LoVo (cell line): ENCODE measurements at regions not wholly inside any gene's neighbourhood (a gene's known extent, or its start where the extent isn't known, plus 50 kb on each side); places are given as distances from the start of the nearest gene placed in this dataset.
A peak's percentile ranks its signal among the peaks of the same experiment; 100 is the strongest.

ENCODE experiments used
- DNase-seq: peaks from one replicate; pipeline ENCODE4 v3.0.0-alpha.2; 2016; ENCODE audit warnings: low spot score

DNA sequence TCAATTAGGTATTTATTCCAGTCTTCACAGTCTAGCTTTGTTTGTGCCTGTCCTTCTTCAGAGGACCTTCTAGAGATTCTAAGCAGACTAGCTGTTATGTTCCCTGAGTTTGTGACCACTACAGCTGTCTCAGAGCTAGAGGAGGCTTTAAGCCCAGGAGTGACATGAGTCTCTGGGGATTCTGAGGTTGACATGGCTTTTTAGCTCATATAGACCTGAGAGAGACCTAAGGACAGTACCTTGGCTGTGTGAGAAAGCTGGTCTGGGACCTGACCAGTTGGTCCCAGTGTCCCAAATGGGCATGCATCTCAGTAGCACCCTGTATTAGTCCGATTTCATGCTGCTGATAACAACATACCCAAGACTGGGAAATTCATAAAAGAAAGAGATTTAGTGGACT lies 330.2 kb downstream of the DIPK2A start:
- no peak for DNase-seq

DNA sequence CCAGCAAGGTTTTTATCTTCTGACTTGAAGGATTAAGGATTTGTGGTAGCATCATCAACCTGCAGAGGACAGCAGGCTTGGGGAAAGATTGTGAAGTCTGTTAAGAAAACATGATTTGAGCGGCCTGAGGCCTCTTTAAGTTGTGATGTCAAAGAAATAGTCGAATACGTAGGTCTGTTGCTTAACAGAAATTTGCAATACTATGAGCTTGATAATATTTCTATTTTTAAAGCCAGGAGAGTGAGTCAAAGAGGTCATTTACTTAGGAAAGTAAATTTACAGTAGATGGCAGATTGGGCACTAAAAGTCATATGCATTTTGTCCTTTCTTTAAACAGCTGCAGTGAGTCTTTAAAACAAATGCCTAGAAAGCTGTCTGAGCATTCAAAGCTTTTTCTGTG lies 336.3 kb downstream of the DIPK2A start:
- no peak for DNase-seq

DNA sequence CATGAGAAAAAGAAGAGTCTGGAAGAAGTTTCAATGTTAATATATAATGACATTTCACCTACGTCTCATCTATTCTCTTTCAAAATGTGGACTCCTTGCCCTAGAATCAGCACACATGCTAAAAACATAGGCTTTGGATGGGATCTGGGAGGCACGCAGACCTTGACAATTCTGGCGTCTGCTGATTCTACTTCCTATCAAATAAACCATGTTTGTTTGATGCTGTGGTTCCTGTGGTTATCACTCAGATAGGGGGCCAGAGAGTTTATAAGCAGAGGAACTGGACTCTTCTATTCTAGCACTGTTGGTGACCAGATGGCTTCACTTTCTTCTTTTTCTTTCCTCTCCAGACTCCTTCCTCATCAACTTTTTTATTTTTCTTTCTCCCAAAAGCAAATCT lies 336.8 kb downstream of the DIPK2A start:
- DNase-seq, result no peak

DNA sequence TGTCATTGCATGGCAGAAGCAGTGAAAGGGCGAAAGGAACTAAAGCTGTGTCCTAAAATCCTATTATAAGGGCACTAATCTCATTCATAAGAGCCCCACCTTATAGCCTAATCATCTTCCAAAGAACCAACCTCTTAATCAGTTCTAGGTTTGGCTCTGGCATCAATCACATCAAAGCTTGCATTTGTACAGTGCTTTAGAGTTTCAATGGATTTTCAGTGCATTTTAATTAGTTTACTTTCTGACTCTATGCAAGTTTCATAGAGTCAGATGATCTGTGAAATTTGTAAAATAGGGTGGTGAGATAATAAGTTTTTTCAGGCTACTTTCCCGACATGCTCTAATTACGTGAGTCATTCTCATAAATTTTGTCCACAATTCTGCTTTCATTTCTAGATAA lies 341.1 kb downstream of the DIPK2A start:
- peak; percentile 8 for DNase-seq

DNA sequence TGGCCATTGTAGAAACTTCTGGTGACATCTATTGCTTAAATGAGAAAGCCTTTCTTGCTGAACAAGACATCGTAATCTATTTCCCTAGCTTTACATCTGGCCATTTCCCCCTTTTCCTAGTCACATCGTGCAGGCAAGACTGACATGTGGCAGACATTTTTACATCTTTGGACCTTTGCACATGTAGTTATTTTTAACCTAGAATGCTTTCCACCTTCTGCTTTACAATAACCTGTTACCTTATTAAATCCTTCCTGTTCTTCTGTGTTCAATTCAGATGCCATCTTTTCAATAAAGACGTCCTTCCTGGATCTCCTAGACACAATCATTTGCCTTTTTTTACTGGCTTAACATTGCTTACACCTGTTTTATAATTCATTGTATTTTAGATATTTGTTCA lies 343.3 kb downstream of the DIPK2A start:
- no peak for DNase-seq

DNA sequence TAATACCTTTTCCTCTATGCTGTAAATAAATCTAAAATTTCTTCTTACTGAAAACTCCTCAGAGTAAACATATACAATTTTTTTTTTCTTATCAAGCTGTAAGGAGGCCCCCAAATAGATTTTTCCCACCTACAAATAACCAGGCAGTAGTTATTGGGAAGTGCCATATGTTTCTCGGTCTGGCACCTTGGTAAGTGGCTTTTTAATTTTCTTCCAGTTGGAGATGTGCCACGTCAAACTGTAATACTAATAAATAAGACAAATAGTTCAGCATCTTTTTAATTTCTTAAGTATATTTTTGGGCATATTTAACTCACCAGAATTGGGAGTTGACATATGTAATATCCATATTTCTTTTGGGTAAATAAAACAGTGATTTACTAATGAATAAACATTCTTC lies 346.3 kb downstream of the DIPK2A start:
- no peak for DNase-seq

DNA sequence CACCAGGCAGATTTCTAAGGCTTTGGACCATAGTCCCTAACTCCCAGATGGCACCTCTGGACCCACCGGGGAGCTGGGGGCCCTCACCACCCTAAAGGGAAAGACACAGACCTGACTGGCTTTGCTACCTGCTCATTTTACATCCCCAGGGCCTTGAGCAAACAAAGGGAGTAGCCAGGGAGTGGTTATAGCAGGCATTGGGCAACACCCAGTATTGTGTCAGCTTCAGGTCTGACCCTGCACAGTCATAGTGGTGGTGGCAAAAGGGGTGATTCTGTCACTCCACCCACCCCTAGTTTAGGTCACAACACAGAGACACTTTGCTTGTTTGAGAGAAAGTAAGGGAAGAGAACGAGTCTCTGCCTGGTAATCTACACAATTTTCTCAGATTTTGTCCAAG lies 352.5 kb downstream of the DIPK2A start:
- DNase-seq, result peak; percentile 5

DNA sequence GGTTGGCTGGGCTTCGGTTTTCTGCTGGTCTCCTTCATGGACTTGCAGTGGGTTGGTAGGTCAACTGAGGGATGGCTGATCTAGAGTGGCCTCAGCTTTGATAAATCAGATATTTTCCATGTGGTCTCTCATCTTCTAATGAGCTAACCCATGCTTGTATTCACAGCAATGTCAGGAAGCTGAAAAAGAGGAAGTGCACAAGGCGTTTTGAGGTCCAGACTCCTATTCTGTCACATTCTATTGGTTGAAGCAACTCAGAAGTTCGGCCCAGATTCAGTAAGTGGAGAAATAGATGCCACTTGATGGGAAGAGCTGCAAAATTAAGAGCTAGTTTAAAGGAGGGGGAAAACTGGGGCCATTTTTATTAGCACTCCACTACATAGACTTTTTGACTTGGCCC lies 361.2 kb downstream of the DIPK2A start:
- DNase-seq, result no peak

DNA sequence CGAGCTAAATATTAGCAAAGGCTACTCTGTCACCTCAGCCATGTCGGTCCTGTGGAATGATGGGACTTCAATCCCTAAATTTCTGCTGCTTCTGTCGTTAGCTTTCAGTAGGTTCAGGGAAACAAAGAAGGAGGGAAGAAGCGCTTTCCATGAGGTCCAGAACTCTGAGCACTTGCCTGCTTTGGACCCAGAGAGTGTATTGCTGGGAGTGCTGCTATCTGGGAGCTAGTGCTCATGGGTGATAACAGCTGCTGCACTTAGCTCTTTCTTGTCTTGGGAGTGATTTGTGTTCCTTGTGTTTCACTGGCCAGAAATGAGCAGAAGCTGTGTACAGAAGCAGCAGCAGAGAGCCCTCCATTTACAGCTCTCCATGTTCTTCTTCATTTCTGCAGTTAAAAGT lies 369.8 kb downstream of the DIPK2A start:
- no peak for DNase-seq

DNA sequence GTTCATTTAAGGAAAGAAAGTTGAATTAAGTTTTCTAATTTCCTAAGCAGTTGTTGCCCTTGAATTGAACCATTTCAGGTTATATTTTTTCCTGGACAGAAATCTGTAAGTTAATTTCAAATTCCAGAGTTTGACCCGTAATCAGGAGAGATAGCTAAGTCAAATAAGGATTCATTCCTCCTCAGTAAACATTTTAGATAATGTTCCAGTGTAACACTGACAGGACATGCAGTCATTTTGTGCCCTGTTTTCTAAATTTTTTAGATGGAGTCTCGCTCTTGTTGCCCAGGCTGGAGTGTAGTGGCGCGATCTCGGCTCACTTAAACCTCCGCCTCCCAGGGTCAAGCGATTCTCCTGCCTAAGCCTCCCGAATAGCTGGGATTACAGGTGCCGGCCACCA lies 371.7 kb downstream of the DIPK2A start:
- DNase-seq, result no peak

DNA sequence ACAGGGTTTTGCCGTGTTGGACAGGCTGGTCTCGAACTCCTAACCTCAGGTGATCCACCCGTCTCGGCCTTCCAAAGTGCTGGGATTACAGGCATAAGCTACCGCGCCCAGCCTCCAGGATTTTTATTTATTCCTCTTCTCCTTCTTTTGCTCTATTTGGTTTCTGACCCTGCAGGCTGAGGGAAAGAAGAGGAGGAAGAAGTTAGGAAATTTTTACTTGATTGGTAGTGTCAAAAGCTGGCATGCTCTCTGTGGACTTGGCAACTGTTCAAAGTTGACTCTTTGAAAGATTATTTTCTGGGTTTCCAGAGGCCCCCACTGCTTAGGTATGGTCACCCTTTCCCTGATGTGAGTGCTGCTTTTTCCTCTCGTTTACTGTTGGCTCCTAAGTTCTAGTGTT lies 372.2 kb downstream of the DIPK2A start:
- DNase-seq, result no peak

DNA sequence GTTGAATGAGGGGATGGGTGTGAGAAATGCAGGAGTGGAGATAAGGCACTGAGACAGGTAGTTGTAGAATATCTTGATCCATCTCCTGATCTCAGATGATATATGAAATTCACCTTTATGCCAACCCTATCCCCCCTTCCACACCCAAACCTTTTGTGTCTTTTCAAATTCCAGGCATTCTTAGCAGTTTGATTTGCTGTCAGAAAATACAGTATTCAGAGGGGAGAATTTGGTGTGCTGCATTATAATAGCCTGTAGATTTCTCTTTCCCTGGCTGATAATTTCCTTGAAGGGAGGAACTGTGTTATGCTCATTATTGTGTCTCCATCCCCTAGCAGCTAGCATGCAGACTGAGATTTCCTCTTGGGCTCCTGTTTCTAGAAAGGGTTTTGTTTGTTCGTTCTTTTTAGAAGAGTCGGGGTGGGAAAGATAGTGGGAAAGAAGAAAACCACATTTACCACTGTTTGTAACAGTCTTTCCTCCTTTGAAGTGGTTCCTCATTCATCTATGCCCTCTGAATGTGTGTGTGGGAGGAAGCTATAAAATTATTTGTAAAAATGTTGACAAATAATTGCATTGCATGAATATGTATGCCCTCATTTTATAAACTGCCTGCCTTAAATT lies 373.4 kb downstream of the DIPK2A start:
- DNase-seq, result no peak

DNA sequence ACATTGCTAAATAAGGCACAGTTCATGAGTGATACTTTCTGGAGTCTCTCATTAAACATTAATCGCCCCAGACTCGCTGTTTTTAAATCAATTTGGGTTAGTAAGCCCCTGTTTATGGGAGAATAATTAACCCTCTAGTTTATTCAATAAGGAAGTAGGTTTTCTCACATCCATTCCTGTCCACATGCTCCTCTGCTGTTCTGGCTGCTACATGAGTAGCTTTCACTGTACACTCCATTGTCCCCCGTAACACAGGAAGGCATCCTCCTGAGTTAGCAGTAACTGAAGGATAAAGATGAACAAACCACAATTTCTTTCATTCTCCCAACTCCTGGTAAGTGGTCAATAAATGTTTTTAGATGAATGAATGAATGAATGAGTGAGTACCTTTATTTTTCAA lies 378.5 kb downstream of the DIPK2A start:
- DNase-seq, result no peak

DNA sequence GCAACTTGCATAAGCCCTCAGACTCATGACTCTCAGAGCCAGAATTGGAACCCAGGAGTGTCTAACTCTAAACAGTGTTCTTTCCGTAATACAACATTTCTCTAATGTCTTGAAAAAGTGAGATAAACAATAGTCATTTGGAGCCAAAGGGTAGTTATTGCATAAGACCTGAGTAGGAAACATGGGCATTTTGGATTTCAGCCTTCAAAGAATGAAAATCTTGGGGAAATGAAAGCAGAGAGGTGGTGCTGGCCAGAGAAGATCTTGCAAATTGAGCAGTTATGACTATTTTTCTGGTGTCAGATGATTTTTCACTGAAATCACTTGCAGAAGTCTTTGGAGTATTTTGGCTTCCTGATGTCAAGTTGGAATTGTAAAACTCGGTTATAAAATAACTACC lies 379.4 kb downstream of the DIPK2A start:
- DNase-seq, result no peak

DNA sequence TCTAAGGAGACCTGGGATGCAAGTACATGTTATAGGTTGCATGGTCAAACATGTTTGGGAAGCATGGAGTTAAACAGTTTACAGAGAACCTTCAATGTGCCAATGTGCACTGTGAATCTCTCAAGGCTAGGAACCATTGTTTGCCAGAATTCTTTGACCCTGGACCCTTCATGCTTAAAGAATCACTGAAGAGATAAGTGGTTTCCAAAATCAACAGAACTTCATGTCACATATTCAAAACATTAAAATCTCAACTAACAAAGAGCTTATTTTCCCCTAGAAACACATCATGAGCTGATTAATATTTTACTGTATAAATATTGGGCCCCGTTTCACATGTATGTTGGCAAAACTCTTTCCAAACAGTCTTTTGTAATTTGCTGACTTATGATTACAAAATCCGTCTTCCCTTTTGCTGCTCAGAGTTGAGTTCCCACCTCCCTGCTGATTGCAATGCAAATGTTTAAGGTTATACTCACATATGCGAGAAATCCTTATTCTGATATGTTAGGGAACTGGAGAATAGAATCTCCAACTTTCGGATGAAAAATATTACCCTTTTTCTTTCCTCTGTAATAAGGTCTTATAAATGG lies 380.2 kb downstream of the DIPK2A start:
- DNase-seq, result no peak

DNA sequence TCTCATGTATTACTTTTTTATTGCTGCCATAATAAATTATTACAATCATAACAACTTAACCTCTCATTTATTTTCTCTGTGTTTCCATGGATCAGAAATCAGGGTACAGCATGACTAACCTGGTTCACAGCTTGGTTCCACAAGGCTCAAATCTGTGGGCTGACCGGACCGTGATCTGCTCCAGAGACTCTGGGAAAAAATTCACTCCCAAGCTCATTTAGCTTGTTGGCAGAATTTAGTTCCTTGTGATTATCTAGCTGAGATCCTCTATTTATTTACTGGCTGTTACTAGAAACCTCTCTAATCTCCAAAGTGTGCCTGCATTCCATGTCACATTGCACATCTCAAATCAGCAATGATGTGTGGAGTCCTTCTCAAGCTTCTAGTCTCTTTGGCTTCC lies 386.6 kb downstream of the DIPK2A start:
- DNase-seq, result no peak

DNA sequence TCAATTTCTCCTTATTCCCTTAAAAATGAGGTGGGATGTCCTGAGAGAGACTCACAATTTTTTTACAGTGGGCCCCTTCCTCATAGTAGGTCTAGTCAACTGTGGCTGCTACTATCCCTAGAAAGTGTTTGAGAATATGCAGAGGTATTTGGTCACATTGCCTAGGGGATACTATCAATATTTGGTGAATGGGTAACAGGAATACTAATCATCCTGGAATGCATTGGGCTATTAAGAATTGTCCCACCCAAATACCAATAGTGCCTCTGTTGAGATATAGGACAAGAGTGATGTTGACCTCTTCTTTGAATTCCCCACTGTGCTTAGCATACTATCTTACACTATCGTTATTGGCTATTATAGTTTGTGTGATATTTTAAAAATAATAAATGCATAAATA lies 389.4 kb downstream of the DIPK2A start:
- DNase-seq, result no peak

DNA sequence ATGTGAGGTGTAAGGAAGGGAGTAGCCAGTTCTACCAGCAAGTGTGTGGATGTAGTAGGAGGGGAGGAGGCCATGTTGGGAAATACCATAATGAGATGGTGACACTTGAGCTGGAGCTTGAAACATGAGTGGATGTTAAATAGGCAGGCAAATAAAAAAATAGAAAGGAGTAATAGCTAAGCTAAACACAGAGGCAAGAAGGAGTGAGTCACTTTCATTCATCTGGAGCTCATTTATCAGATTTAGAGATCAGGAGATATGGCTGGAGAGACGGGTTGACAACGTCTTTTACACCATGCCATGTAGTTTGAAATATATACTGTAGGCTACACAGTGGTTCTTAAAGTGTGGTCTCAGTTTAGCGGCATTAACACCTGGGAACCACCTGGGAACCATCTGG lies 390.5 kb downstream of the DIPK2A start:
- DNase-seq, result no peak

DNA sequence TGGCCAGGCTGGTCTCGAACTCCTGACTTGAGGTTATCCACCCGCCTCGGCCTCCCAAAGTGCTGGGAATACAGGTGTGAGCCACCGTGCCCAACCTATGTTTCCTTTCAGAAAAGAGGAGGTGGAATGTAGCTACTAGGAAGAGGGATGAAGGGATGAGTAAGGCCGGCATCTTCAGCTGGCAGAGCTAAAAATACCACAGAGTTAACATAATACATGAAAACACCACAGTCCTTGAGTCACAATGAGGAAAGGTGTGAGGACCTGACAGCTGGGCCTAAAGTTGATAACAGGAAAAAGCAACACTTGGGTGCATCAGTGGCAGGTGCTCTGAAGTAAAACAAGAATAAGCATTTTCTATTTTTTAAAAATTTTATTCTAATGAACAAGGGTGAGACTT lies 392.2 kb downstream of the DIPK2A start:
- DNase-seq, result no peak

DNA sequence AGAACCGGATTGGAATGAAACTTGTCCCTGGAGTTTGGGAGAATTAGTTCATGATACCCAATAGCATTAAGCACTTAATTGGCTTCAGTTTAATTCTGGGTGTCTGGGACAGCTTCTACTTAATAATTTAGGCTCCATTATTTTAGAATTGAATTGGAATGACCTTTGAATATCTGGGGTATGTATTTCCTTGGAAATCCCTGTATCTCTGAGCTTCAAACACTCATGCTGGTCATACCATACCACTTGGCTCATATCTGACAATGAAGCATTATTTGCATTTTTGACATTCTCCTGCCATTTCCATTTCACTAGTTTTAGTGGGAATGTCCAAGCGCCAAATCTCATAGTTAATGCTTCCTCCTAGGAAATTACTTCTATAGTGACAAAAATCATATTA lies 393.1 kb downstream of the DIPK2A start:
- DNase-seq, result no peak

DNA sequence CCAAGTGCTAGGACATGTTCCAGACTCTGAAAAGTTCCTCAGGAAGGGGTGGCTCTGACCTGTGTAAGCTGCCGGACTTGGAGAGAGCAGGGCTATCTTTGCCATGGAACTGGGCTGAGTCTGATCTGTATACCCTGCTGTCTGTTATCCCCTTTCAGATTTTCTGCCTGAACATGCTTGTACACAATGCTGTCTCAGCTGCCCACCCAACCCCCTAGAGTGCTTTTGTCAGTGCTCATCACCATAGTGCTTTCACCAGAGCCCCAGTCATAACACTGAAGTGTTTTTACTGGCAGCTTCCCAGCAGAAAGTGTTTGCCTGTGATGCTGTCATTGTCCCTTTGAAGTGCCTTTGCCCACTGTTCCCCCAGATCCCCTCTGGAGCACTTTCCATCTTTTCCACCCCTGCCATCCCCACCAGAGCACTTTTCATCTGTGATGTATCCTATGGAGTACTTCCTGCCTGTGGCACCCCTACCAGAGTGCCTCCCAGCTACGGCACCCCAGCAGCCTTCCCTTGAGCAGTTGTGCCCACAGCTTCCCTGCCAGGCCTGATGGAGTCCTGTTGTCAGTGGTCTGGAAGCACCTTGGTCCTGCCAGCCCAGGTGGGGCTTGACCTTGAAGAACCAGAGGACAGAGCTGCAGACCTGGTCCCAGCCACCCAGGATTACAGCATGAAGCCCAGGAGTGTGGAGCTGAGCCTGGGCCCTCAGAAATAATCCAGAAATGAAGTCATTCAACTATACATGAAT lies 397.7 kb downstream of the DIPK2A start:
- DNase-seq, result no peak

DNA sequence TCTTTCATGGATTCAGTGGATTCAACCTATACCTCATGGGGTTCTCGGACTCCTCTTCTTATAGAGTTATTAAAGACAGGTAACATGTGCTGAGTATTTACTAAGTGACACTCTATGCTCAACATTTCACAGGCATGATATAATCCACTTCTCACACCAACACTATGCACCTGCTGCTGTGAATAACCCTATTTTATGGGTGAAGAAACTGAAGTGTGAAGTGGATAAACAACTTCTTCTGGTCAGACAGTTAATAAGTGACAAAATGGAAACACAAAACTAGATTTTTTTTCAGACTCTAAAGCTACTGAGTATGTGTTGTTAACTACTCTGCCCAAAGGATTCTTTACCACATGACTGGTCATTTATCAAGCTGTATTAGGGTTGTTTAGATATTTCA lies 403.5 kb downstream of the DIPK2A start:
- no peak for DNase-seq

DNA sequence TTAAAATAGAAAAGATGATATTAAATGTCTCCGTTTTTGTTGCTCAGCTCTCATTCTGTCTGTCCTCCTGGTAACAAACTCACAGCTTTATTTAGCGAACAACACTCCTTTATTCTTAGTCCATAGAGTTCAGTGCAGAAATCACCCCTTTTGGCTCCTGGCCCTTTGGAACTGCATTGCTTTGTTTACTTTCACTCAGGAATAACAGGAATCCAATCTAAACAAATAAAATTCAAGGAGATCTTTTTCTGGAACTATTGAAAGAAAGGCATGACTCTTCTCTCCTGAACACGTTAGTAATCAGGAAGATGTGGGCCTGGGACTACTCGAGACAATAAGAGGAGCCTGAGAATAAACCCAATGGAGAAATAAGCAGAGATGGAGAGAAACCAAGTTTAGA lies 409.2 kb downstream of the DIPK2A start:
- no peak for DNase-seq

DNA sequence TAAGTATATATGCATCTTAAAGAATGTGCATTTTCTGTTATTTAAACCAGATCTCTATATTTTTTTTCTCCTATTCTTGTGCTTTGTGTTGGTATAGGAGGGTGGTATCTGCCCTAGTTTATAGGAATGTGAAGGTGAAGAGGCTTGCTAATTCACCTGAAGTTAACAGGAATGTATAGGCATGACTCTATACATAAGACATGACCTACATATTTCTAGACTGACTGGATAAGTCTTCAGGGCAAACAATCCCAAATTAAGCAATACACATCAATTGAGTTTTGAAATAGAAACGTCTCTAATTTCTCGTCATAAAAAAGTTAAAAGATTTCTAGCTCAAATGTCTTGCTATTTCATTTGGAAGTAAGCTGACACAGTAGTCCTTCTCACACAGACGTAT lies 410.0 kb downstream of the DIPK2A start:
- no peak for DNase-seq
